ENCODE measurements at regions not wholly inside any gene's neighbourhood (a gene's known extent, or its start where the extent isn't known, plus 50 kb on each side); places are given as distances from the start of the nearest gene placed in this dataset.

- TF ChIP-seq CTCF (conservative IDR thresholded peaks at IDR 0.05; ENCODE audit: low read depth, low read length), result no peak
- TF ChIP-seq EZH2 (IDR thresholded peaks at IDR 0.05; ENCODE audit: low read length, unreplicated experiment), result no peak
- no peak for TF ChIP-seq EZH2phosphoT487 (IDR thresholded peaks at IDR 0.05; ENCODE audit: borderline replicate concordance, low read length)
Measured at GRCh38 chr3:88410259-88410658, 260.5 kb downstream of the C3orf38 start.

Data from PC-3 (cell line).